HCT116 (cell line): ENCODE measurements at regions not wholly inside any gene's neighbourhood (a gene's known extent, or its start where the extent isn't known, plus 50 kb on each side); places are given as distances from the start of the nearest gene placed in this dataset.

Experiments used
- ATAC-seq: fragments of 200-7000 bp; cut with Tn5 transposase; 2 replicates; pipeline ENCODE4 v1.9.1; 2020; ENCODE audit warnings: mild to moderate bottlenecking, moderate library complexity
- BruUV-seq: library from RNA; stranded (reverse); fragments of 400-500 nt; replicated peaks from 2 replicates; lab custom pipeline; 2021; lab: Mats Ljungman, UMichigan
- CTCF ChIA-PET: fragments of 300-600 bp; sonication (Branson Sonifier 250); formaldehyde crosslinking; loops from one replicate; lab custom pipeline; 2021; ENCODE audit warnings: antibody characterized with exemption; lab: Charles Lee
- POLR2A ChIA-PET: fragments of 300-600, 350-600 bp; sonication (Branson Sonifier 250); formaldehyde crosslinking; loops from one replicate; lab custom pipeline; 2021; ENCODE audit warnings: antibody characterized with exemption; lab: Charles Lee
- RAD21 ChIA-PET, 2 experiments: fragments of 300-600 bp; sonication (Branson Sonifier 250); formaldehyde crosslinking; loops; one replicate each; lab custom pipeline; 2023; ENCODE audit warnings: low total read pairs in 2 of 2; ENCODE audit not compliant: uncharacterized antibody in 2 of 2, unreplicated experiment in 2 of 2, low non-redundant PET in 1 of 2; lab: Charles Lee
- DNase-seq: peaks from one replicate; pipeline ENCODE4 v3.0.0-alpha.2; 2010; ENCODE audit warnings: low read depth, low spot score
- H2AFZ ChIP-seq: fragments of 200-600 bp; shearing (Covaris generic), sonication (generic); 2 replicates; pipeline ENCODE4 v1.6.1; 2017; ENCODE audit warnings: low read depth, mixed run types, mixed read lengths, antibody characterized with exemption, low read length; ENCODE audit not compliant: poor library complexity, severe bottlenecking
- H3K27ac ChIP-seq: 2 replicates; pipeline ENCODE4 v1.5.1; 2012; ENCODE audit warnings: low read depth, low read length
- H3K27me3 ChIP-seq: fragments of 200-600 bp; sonication (generic); 2 replicates; pipeline ENCODE4 v1.6.1; 2016; ENCODE audit warnings: mixed run types, low read length, mixed read lengths; ENCODE audit not compliant: insufficient read depth
- H3K36me3 ChIP-seq, 2 experiments: fragments of 200-500 bp in 1 of 2; fragments of 200-600 bp in 1 of 2; sonication (Bioruptor generic) in 1 of 2; sonication (generic) in 1 of 2; 2 replicates each; pipeline versions ENCODE4 v1.5.1 to v1.6.1; 2014 to 2016; ENCODE audit warnings: low read length in 2 of 2, inconsistent platforms in 1 of 2, mixed read lengths in 1 of 2, mixed run types in 1 of 2; ENCODE audit not compliant: insufficient read depth in 2 of 2, control insufficient read depth in 1 of 2
- H3K4me1 ChIP-seq, 2 experiments: fragments of 200-600 bp in 1 of 2; sonication (generic) in 1 of 2; 2 replicates each; pipeline versions ENCODE4 v1.5.1 to v1.6.1; 2012 to 2017; ENCODE audit warnings: low read length in 2 of 2, inconsistent platforms in 1 of 2, mild to moderate bottlenecking in 1 of 2, mixed read lengths in 1 of 2, mixed run types in 1 of 2, moderate library complexity in 1 of 2; ENCODE audit not compliant: insufficient read depth in 2 of 2, control insufficient read depth in 1 of 2
- H3K4me2 ChIP-seq: fragments of 200-600 bp; sonication (generic); 2 replicates; pipeline ENCODE4 v1.6.1; 2017; ENCODE audit warnings: mixed run types, low read length, mixed read lengths
- H3K4me3 ChIP-seq, 2 experiments: fragments of 200-600 bp in 1 of 2; sonication (generic) in 1 of 2; replicated peaks in 1 of 2; 2 replicates each; pipeline ENCODE4 v1.5.1; 2011 to 2016; ENCODE audit warnings: low read length in 2 of 2, control low read depth in 1 of 2, low read depth in 1 of 2, mild to moderate bottlenecking in 1 of 2, mixed read lengths in 1 of 2, mixed run types in 1 of 2
- H3K79me2 ChIP-seq: fragments of 200-600 bp; sonication (generic); 2 replicates; pipeline ENCODE4 v1.6.1; 2017; ENCODE audit warnings: mild to moderate bottlenecking, mixed run types, low read length, moderate library complexity, mixed read lengths; ENCODE audit not compliant: insufficient read depth
- H3K9ac ChIP-seq: fragments of 200-600 bp; sonication (generic); 2 replicates; pipeline ENCODE4 v1.6.1; 2016; ENCODE audit warnings: low read length, mixed read lengths
- H3K9me2 ChIP-seq: fragments of 200-600 bp; sonication (generic), shearing (Covaris generic); 2 replicates; pipeline ENCODE4 v1.6.1; 2017; ENCODE audit warnings: mixed run types, mild to moderate bottlenecking, moderate library complexity; ENCODE audit not compliant: insufficient read depth
- H3K9me3 ChIP-seq, 2 experiments: fragments of 200-500 bp in 1 of 2; fragments of 200-600 bp in 1 of 2; sonication (Bioruptor generic) in 1 of 2; sonication (generic) in 1 of 2; 2 replicates each; pipeline ENCODE4 v1.6.1; 2014 to 2017; ENCODE audit warnings: low read length in 2 of 2, mixed read lengths in 2 of 2, inconsistent platforms in 1 of 2, low read depth in 1 of 2, mild to moderate bottlenecking in 1 of 2, mixed run types in 1 of 2, moderate library complexity in 1 of 2; ENCODE audit not compliant: control insufficient read depth in 1 of 2, insufficient read depth in 1 of 2
- H4K20me1 ChIP-seq: fragments of 200-600 bp; sonication (generic), shearing (Covaris generic); 2 replicates; pipeline ENCODE4 v1.6.1; 2017; ENCODE audit warnings: mixed run types, mild to moderate bottlenecking, moderate library complexity; ENCODE audit not compliant: insufficient read depth
- CBX3 ChIP-seq: IDR thresholded peaks from 2 replicates; pipeline ENCODE4 v1.6.1; 2012; ENCODE audit warnings: low read depth
- CEBPB ChIP-seq: IDR thresholded peaks from 2 replicates; pipeline ENCODE4 v1.6.1; 2012; ENCODE audit warnings: low read depth
- EGR1 ChIP-seq: IDR thresholded peaks from 2 replicates; pipeline ENCODE4 v1.6.1; 2012; ENCODE audit warnings: low read depth
- EZH2 ChIP-seq: fragments of 200-600 bp; sonication (generic); IDR thresholded peaks from 2 replicates; pipeline ENCODE4 v1.6.1; 2017; ENCODE audit warnings: antibody characterized with exemption, mixed run types
- EZH2phosphoT487 ChIP-seq: fragments of 200-600 bp; IDR thresholded peaks from 2 replicates; pipeline ENCODE4 v1.6.1; 2018; ENCODE audit warnings: antibody characterized with exemption, borderline replicate concordance
- FOSL1 ChIP-seq: IDR thresholded peaks from 2 replicates; pipeline ENCODE4 v1.6.1; 2012; ENCODE audit warnings: low read depth
- JUND ChIP-seq: IDR thresholded peaks from 2 replicates; pipeline ENCODE4 v1.6.1; 2012
- POLR2A ChIP-seq: IDR thresholded peaks from 2 replicates; pipeline ENCODE4 v1.7.0; 2011; ENCODE audit warnings: borderline replicate concordance; ENCODE audit not compliant: insufficient read depth, insufficient read length; ENCODE audit errors: extremely low read depth
- POLR2AphosphoS5 ChIP-seq: IDR thresholded peaks from 2 replicates; pipeline ENCODE4 v1.6.1; 2011; ENCODE audit warnings: mild to moderate bottlenecking, low read depth, low read length, moderate library complexity
- RAD21 ChIP-seq: IDR thresholded peaks from 2 replicates; pipeline ENCODE4 v1.6.1; 2012; ENCODE audit warnings: low read depth, mild to moderate bottlenecking
- SIN3A ChIP-seq: IDR thresholded peaks from 2 replicates; pipeline ENCODE4 v1.6.1; 2012; ENCODE audit warnings: low read depth
- SP1 ChIP-seq: IDR thresholded peaks from 2 replicates; pipeline ENCODE4 v1.6.1; 2012; ENCODE audit warnings: low read depth
- SRF ChIP-seq: IDR thresholded peaks from 2 replicates; pipeline ENCODE4 v1.6.1; 2012; ENCODE audit warnings: low read depth
- TCF7L2 ChIP-seq: IDR thresholded peaks from 2 replicates; pipeline ENCODE4 v1.7.0; 2011; ENCODE audit warnings: borderline replicate concordance, inconsistent platforms; ENCODE audit not compliant: insufficient read depth, insufficient read length; ENCODE audit errors: extremely low read depth
- YY1 ChIP-seq: IDR thresholded peaks from 2 replicates; pipeline ENCODE4 v1.6.1; 2011; ENCODE audit warnings: low read length, low read depth, moderate library complexity, mild to moderate bottlenecking; ENCODE audit not compliant: insufficient replicate concordance; ENCODE audit errors: extremely low read depth
- ZFX ChIP-seq: fragments of 450-650 bp; IDR thresholded peaks from 2 replicates; pipeline ENCODE4 v1.6.1; 2017
- intact Hi-C: fragments of 100-400 bp; cut with micrococcal nuclease; formaldehyde crosslinking; loops from 2 replicates; pipeline ENCODE4 v1.10.0; 2022
- TF ChIP-seq, protein P1 (sequence below): IDR thresholded peaks from 2 replicates; pipeline ENCODE4 v1.6.1; 2012
- TF ChIP-seq, protein P2 (sequence below), 3 experiments: fragments of 200-600 bp in 1 of 3; sonication (generic) in 1 of 3; IDR thresholded peaks in 2 of 3; conservative IDR thresholded peaks in 1 of 3; 2 replicates each; pipeline ENCODE4 v1.5.1; 2012 to 2017; ENCODE audit warnings: low read depth in 2 of 3, low read length in 2 of 3, antibody characterized with exemption in 1 of 3, borderline replicate concordance in 1 of 3, control low read depth in 1 of 3, mild to moderate bottlenecking in 1 of 3, mixed read lengths in 1 of 3, mixed run types in 1 of 3, moderate library complexity in 1 of 3; ENCODE audit not compliant: insufficient read depth in 1 of 3

DNA sequence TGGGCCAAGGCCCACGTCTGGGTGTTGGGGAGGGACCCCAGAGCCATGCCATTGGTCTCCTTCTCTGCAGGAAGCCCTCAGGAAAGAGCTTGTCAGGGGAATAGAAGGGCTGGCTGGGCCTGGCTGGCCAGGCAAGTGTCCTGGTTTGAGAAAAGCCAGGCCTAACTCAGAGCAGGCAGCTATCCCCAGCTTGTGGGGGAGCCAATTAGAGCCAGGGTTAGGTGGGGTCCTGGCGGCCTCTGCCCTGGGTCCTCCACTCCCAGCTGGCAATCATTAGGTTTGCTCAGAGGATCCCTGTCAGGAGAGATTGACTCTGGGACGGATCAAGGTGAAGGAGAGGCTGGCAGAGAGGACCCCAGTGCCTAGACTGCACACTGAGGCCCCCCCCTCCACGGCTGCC, 64.8 kb downstream of the PJA1 start:
- DNase-seq (no peak), ATAC-seq (no peak)
- POLR2A ChIA-PET = no interaction called here
- H3K4me1 ChIP-seq = peaks cover 0 to 13% of the 10 kb centered on the region in 2 experiments; a peak in 1 of 4 replicates
- no peak overlapping the region for H3K4me2 ChIP-seq
- H3K9ac ChIP-seq = no peak overlapping the region
- BruUV-seq = no TSS peak
- H3K79me2 ChIP-seq = no peaks in the 10 kb centered on the region
- H3K27ac ChIP-seq = no peak overlapping the region
- H3K9me2 ChIP-seq = no peaks in the 10 kb centered on the region
- H3K36me3 ChIP-seq = no peaks in the 10 kb centered on the region
- H2AFZ ChIP-seq = no peak overlapping the region
- no peaks in the 10 kb centered on the region for H4K20me1 ChIP-seq
- RAD21 ChIA-PET = no interaction called here
- no peaks in the 10 kb centered on the region for H3K9me3 ChIP-seq
- H3K4me3 ChIP-seq = no peak overlapping the region
- no peak for TF ChIP-seq POLR2AphosphoS5
- no peak for TF ChIP-seq RAD21
- no peak for TF ChIP-seq POLR2A
- no peak for TF ChIP-seq CBX3
- TF ChIP-seq, protein P1, sequence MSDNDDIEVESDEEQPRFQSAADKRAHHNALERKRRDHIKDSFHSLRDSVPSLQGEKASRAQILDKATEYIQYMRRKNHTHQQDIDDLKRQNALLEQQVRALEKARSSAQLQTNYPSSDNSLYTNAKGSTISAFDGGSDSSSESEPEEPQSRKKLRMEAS = no peak
- no peak for TF ChIP-seq YY1
- TF ChIP-seq TCF7L2 = no peak
- no peak for TF ChIP-seq FOSL1
- TF ChIP-seq SP1 = no peak
- TF ChIP-seq SRF = no peak
- TF ChIP-seq ZFX = no peak
- TF ChIP-seq EGR1 = no peak
- no peak for TF ChIP-seq JUND
- TF ChIP-seq SIN3A = no peak
- no peak for TF ChIP-seq CEBPB
- TF ChIP-seq EZH2 = no peak
- TF ChIP-seq EZH2phosphoT487 = no peak
- TF ChIP-seq, protein P2, sequence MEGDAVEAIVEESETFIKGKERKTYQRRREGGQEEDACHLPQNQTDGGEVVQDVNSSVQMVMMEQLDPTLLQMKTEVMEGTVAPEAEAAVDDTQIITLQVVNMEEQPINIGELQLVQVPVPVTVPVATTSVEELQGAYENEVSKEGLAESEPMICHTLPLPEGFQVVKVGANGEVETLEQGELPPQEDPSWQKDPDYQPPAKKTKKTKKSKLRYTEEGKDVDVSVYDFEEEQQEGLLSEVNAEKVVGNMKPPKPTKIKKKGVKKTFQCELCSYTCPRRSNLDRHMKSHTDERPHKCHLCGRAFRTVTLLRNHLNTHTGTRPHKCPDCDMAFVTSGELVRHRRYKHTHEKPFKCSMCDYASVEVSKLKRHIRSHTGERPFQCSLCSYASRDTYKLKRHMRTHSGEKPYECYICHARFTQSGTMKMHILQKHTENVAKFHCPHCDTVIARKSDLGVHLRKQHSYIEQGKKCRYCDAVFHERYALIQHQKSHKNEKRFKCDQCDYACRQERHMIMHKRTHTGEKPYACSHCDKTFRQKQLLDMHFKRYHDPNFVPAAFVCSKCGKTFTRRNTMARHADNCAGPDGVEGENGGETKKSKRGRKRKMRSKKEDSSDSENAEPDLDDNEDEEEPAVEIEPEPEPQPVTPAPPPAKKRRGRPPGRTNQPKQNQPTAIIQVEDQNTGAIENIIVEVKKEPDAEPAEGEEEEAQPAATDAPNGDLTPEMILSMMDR (IDR thresholded peaks at IDR 0.05 in 2 of 3, conservative IDR thresholded peaks at IDR 0.05 in 1 of 3; ENCODE audit: borderline replicate concordance in 1 of 3, insufficient read depth in 1 of 3, low read depth in 2 of 3, low read length in 2 of 3) = no peak
- intact Hi-C loops = no loop called here
- H3K27me3 ChIP-seq = no peaks in the 10 kb centered on the region
- CTCF ChIA-PET = no interaction called here
